NCI-H2171 treated with DMSO at 0.1 percent for 48 hours (cell line): ENCODE measurements at regions not wholly inside any gene's neighbourhood (a gene's known extent, or its start where the extent isn't known, plus 50 kb on each side); places are given as distances from the start of the nearest gene placed in this dataset.
"Not testable (repeated sequence)": the region's sequence is repeated elsewhere in the genome, so short reads cannot be mapped to it uniquely, and the experiment has no call there.

Experiments
- DNase-seq: peaks from one replicate; lab custom pipeline; 2025; lab: John Stamatoyannopoulos, UW

DNA sequence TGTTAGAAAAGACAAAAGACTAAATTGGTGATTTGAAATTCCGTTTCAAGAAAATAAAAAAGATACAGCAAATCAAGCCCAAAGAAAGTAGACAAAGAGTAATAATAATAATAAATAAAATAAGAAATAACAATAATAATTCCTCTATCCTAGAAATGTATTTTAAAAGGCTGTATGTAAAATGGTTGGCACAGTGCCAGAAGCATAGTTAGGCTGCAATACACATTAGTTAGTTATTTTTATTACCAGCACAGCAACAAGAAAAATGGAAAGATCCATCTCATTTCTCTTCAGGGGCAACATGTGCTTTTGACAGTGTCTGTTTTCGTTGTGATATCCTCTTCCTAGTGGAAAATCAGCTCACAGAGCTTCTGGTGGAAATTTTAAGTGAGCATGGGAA, 174.1 kb upstream of the TMTC1 start:
- DNase-seq = no peak

DNA sequence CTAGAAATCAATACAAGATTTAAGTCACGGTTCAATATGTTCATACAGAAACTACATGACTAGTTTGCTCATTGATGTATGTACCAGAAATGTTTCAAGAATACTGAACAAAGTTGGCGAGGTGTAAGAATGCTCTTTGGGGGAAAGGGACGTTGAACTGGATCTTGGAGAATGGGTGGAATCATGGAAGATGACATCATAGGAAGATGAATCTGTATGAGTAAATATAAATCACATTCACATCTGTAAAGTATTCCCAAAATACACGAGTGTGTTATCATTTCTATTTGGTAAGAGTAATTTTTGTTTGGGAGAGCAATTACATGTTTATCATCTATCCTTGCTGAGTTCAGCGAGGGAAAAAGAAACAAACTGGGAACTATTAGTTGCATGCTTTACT, 162.2 kb upstream of the TMTC1 start:
- DNase-seq = no peak

DNA sequence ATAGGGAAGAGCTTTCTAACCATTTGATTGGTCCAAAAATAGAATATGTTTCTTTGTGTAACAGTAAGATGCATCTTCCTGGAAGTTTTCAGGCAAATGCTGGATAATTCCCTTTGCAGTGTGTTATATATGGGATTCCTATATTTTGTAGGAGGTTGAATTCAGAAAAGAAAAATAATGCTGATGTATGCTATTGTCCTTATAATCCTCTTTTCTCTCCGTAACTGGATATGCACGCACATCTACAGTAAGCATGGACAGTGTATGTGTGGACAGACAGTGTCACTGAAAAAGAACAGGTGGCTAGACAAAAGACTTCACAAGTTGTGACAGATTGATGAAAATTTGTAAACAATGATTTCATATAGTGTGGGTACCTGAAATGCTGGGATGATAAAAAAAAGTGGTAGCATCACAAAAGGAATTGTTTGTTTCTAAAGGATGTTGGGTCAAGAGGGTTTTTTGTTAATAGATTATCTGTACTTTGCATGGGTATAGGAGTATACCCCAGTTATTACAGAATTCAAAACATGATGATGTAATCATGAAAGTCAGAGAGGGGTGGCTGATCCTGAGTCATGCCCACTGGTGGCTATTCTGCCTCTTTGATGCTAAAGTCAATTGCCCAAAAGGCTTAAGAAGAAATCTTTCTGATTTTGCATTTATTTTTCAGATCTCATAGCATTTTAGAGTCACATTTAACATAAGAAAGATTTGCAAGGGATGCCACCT, 160.7 kb upstream of the TMTC1 start:
- DNase-seq = no peak

DNA sequence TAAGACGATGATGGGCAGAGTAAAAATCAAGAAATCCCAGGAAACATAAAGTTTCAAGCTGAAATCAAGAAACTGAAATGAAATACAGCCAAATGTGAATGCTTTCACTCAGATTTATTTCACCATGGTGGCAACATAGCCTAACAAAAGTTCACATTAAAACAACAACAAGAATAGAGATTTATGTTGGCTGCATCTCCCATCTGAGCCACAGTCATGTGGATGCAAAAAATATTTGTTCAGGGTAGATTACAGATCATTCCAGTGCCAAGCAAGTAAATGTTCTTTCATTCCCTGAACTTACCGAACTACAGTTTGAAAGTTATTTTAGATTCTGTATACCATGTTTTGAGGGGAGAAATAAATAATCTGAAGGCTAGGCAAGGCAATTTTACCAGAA, 159.9 kb upstream of the TMTC1 start:
- no peak for DNase-seq

DNA sequence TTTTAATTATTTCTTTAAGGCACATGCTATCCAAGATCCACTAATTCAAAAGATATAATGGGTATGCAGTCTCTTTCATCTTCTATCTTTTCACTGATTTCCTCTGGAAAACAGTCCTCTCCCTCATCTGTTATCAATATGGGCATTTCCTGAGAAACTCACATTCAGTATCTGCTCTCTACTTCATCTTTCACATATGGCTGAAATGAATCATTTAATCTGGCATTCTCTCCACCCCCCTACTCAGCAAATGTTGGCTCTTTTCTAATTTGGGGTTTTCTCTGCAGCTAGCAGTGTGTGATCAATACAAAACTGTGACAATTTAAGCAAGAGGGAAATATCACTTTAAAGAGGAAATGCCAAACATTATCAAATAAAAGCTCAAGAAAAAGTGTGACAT, 157.1 kb upstream of the TMTC1 start:
- DNase-seq = no peak

DNA sequence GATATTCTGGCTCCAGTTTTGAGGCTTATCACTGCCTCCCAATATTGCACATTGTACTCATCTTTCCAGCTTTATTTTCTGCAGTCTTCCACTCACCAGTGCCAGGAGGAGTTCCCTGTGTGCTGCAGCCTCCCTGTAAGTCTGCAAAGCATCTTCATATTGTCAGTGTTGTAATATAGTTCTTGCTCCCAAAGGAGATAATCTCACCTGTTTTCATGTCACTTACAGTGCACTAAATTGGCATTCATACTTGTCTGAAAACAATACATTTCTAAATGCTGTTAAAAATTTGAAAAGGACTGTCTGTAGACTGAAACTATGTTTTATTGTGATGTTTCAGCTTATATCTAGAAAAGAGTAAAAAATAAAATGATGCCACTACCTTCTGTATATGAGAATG, 146.8 kb upstream of the TMTC1 start:
- no peak for DNase-seq

DNA sequence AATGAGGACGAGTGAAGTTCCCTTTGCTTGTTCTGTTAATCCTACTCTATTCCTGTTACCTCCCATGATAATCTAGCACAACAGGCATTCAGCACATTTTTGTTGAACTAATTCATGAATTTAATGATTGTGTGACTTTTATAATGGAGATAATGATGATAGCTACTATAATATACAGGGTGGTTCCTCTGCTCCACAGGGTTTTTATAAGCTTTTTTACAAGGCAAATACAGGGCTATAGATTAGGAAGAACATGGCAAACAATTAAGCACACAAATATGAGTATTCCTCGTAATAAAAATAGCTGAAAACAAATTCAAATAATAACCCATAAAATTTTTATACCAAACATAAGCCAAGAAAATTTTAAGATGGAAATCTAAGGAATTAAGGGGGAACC, 145.6 kb upstream of the TMTC1 start:
- DNase-seq = no peak

DNA sequence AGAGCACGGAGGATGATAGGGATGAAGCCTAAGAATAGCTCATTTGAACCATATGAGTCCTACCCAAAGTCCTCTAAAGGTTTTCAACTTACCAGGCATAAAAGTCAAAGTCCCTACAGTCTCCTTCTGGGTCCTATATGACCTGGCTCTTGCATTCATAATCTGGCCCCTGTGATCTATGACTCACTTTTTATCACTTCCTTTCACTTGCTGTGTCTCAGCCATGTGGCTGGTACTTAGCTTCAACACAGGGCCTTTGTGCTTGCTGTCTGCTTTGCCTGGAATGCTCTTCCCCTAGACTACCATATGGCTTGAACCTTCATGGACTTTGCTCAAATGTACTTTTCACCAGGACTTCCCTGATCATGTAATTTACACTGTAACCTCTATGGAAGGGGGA, 137.6 kb upstream of the TMTC1 start:
- DNase-seq = no peak

DNA sequence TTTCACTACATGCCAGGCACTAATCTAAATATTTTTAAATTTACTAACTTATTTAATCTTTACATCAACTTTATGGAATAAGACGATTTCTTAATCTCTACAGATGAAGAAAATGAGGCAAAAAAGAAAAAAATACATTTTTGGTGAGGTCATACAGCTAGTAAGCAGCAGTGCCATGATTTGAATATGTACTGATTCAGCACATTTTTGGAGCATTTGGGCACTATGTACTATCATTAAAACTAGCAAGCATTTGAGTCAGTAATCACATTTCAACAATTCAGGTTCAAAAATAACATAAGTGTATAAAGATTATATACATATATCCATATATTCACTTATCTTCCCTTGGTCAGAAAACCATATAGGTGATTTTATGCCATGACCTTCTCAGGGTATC, 124.4 kb upstream of the TMTC1 start:
- no peak for DNase-seq

DNA sequence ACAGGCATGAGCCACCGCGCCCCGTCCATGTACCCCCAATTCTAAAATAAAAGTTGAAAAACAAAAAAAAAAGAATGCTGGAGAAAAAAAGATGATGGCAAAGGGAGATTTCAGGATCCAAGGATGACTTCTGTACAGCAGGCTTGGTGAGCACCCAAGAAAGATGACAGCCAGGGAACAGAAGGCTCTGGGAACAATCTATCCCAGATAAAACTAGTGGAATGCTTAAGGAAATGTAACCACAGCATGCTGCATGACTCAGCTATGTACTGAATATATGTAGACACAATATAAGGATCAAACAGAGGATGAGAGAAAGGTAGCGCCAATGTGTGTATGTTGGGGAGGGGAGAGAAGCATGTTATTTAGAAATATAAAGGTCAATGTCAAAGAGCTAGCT, 123.7 kb upstream of the TMTC1 start:
- no peak for DNase-seq

DNA sequence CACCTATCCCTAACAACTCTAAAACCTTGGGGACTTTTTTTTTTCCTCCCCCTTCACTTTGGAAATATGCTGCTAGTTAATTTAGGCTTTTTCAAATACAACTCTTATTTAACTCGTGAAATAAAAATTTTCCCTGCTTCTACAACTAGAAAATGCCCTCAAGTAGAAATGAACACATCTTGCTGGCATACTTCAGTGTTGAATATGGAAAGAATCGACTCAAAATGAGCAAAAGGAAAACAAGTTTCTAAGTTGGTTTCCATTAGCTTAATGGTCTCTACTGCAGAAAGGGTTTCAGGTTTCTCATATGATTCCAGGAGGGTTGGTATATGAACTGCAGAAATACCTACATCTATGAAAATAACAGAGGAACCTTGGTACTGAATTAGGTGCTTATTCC, 118.3 kb upstream of the TMTC1 start:
- no peak for DNase-seq

DNA sequence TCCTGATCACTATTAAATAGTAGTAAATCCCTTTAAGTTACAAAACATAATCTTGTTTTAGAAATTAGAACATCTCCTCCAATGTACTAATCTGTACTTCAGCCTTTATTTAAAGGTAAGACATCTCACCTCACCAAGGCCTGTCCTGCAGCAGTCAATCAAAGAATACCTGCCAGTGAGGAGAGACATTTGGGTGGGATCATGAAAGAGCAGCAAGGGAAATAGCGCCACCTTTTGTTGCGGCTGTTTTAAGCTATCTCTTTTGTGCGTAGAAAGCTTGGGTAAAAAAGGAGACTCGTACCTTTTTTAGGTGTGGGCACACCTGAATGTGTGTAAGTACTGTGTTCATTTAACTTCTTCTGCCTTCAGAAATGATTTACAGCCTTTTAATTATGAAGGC, 117.8 kb upstream of the TMTC1 start:
- DNase-seq = no peak

DNA sequence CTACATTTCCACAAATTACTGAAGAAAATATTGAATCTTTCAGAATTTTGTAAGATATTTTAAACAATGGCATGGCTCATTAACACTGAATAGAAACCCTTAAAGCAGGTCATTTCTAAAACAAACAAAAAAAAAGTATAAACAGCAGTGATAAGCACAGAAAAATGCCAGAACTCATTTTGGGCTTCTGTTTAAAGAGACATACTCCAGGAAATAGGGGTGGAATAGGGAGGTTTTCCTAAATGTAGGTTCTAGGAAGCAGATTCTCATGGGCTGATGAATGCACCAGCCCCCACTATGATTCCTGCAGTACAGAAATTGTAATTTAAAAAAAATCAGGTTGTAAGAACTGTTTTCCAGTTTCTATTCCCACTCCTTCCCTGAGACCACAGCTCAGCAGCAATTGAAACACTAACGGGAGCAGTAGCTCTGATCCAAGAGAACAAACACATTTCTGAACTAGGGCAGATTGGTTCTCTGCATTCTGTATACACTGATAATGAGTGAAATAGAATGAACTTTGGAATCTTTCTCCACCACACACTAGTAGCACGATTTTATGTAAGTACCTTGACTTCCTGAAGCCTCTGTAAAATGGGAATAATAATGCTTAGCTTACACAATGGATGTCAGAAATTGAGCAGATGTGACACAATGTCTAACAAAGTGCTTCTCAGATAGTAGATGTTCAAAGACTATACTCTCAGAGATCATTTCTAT, 115.6 kb upstream of the TMTC1 start:
- no peak for DNase-seq

DNA sequence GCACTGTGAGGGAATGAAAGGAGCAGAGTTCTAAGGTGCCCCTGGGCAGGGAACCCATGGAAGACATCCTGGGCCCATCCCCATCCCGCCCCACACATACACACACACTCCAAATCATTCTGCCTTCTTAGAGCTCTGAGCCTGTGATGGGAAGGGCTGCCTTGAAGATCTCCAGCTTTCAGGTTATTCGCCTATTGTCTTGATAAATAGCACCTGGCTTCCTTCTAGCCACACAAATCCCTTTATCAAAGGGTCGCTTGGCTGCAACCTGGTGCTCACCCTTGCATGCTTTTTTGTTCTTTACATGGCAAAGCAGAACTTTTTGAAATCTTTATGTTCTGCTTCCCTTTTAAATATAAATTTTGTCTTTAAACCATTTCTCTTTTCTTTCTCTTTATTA, 112.2 kb upstream of the TMTC1 start:
- no peak for DNase-seq

DNA sequence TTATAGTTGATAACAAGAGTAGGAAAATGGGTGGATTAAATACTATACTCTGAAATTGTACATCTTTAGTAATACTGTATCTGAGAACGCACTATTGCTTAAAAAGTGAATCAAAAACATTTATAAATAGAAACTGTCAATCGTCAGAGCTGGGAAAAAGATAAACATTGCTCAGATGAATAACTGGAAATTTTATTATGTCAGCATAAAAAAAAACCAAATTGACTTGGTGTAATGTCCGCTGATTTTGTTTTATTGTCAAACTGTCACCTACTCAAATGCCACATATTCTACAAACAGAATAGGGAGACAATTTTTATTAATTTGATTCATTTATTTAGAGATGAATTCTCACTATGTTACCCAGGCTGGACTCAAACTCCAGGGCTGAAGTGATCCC, 109.3 kb upstream of the TMTC1 start:
- DNase-seq = no peak

DNA sequence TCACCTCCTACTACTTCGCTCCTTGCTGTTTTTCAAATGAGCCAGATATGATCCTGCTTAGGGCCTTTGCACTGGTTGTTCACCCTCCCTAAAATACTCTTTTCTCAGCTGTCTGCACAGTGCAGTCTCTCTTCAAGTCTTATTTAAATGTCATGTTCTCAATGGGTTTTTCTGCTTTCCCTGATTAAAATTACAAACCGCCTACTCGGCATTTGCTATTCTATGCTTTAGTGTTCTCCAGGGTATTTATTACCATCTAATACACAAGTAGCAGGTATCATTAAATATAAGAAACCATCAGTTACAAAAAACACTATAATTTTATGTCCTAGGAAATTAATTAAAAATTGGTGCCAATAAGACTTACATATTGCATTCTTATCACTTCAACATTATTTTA, 108.0 kb upstream of the TMTC1 start:
- DNase-seq = no peak

DNA sequence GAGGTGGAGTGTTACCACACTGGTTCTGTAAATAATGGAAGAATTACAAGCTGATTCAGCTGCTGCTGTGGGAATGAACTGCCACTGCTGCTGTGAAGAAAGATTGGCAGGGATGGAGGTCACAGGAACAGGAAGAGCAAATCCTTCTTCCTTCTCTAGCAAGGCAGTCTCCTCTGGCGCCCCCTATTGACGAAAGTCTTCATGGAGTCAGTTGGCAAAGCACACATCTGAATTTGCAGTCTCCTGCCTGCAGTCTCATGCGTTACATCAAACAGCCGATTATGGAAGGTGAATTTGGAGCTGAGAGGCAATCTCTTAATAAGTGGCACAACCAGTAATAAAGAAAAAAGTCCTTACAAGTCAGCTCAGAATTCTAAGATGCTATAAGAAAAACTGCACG, 106.0 kb upstream of the TMTC1 start:
- DNase-seq = peak; percentile 4

DNA sequence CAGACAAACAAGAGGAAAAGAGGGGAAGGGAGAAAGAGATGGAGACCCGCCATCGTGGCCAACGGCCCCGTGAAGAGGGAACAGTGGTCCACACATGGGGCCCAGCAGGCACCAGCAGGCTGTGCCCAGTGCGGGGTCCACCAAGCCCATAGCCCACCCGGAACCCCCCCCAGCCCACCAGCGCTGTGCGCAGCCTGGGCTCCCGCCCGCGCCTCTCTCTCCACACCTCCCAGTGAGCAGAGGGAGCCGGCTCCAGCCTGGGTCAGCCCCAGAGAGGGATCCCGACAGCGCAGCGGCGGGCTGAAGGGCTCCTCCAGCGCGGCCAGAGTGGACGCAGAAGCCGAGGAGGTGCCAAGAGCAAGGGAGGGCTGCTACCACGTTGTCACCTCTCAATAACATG, 105.0 kb upstream of the TMTC1 start:
- DNase-seq = no peak

DNA sequence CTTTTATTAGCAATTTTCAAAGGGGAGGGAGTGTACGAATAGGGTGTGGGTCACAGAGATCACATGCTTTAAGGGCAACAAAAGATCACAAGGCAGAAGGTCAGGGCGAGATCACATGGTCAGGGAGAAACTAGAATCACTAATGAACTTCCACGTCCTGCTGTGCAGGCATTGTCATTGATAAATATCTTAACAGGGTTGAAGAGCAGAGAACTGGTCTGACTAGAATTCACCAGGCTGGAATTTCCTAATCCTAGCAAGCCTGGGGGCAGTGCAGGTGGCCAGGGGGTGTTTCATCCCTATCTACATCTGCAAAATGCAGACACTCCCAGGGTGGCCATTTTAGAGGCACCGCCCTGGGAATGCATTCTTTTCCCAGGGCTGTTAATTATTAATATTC, 101.2 kb upstream of the TMTC1 start:
- not testable (repeated sequence) for DNase-seq

DNA sequence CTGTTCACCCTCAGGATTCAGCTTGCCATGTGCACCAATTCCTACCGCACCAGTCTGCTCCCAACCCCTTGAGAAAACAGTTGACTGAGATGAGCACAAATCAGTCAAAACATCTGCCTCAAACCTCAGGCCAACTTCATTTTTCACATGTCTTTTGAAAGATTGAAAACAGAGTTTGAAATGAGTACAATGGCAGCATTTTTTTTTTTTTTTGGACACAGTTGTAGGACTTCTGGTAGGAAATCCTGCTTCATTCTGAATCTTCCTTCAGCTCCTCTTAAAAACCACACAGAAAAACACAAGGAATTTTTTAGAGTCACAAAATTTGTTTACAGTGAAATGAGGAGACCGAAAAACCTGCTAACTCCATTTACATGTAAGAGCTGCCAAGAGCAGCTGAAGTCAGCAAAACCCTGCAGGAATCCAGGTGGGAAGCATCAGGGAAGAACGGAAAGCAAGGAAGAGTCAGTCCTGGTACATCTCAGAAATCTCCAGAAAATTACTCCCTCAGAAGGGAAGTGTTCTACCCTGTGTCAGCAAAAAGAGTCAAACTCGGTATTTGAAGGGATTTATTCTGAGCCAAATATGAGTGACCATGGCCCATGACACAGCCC, 100.3 kb upstream of the TMTC1 start:
- no peak for DNase-seq

DNA sequence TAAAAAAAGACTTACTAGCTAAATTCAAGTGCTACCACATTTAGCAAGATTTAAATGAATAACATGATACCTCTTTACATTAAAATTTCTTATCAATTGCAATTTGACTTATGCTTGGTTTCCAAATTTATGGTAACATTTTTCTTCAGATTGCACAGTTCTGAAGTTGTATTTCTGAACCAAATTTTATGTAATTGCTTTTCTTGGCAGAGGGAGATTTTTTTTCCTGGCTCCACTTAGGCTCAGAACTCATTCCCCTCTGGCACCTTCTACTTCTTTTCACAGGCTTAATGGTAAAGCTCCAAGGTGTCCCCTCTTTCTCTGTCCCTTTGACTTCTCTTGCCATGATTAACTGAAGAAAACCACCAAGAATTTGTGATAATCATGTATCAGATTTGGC, 99.8 kb upstream of the TMTC1 start:
- DNase-seq = no peak

DNA sequence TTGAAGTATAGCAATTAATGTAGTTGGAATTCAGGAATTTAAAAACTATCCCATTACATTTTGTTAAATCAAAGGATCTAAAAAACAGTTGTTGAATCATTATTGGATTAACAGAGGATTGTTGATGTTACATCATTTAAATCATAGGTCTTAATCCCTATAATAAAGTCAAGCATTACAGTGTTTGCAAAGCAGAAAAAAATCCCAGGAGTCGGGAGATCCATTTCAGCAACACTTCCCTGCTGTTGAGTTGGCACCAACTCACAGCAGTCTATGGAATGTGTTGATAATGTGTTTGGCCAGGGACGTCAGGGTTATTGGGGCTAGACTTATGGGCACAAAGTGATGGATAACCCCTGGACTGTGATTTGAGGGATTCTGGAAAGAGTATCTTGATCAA, 99.1 kb upstream of the TMTC1 start:
- DNase-seq = peak; percentile 10

DNA sequence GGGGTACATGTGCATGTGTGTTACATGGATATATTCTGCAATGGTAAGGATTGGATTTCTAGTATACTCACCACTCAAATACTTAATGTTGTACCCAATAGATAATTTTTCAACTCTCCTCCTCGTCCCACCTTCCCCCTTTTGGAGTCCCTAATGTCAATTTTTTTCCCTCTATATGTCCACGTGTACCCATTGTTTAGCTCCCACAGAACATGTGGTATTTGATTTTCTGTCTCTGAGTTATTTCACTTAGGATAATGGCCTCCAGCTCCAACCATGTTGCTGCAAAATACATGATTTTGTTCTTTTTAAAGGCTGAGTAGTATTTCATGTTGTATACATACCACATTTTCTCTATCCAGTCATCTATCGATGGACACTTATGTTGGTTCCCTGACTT, 97.2 kb upstream of the TMTC1 start:
- DNase-seq = no peak
